ENCODE measurements at regions not wholly inside any gene's neighbourhood (a gene's known extent, or its start where the extent isn't known, plus 50 kb on each side); places are given as distances from the start of the nearest gene placed in this dataset.

- TF ChIP-seq SKIL (IDR thresholded peaks at IDR 0.05; ENCODE audit: low read depth, poor library complexity, severe bottlenecking) = no peak
Observed at GRCh38 chr6:77536701-77537100, 73.4 kb upstream of the HTR1B start (continued).

DNA sequence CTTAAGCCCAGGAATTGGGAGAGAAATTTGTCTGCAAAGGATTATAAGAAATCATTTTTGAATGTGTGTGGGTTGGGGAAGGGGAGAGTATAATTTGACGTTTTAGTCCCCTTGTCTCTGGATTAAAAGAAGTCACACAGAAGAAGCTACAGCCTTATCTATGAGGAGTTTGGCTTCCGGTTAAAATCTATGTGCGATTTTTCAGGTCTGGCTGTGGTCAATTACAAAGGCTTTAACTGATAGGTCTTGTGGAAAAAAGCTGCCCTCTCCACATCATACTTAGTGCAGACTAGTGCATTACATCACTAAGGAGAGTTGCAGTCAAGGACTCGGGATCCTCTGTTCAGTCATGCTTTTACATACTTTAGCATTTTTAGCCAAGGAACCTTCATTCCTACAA, 80.3 kb upstream of the HTR1B start:
- Histone ChIP-seq H4K20me1 (ENCODE audit: control insufficient read depth, insufficient read depth) (no peaks in the 10 kb centered on the region), H2AFZ (ENCODE audit: control insufficient read depth, low read depth, low read length) (no peak overlapping the region), H3K4me1 (ENCODE audit: control insufficient read depth, insufficient read depth, low read length) (no peaks in the 10 kb centered on the region), H3K36me3 (ENCODE audit: control insufficient read depth in 2 of 2, insufficient read depth in 2 of 2, low read length in 1 of 2) (no peaks in the 10 kb centered on the region), H3K27ac (ENCODE audit: control insufficient read depth, insufficient read depth) (no peak overlapping the region), H3K4me2 (ENCODE audit: control insufficient read depth, insufficient read depth) (no peak overlapping the region), H3K9me3 (replicated peaks; ENCODE audit: control insufficient read depth, insufficient read depth, low read length) (no peaks in the 10 kb centered on the region), H3K4me3 (no peak overlapping the region), H3K27me3 (replicated peaks in 1 of 2; ENCODE audit: control insufficient read depth in 2 of 2, insufficient read depth in 2 of 2, low read length in 1 of 2) (no peaks in the 10 kb centered on the region), H3K9ac (ENCODE audit: control insufficient read depth, insufficient read depth, low read length) (no peak overlapping the region), H3K79me2 (ENCODE audit: control insufficient read depth, insufficient read depth, low read length) (no peaks in the 10 kb centered on the region)
- intact Hi-C loops (cut with micrococcal nuclease; ENCODE audit: unreplicated experiment) = no loop called here
- FAIRE-seq = no peak
- WGBS (ENCODE audit: insufficient coverage, insufficient replicate concordance, low lambda C conversion rate, missing lambda C conversion rate) = 16% methylated on average over 4 of the region's 4 CpGs
- ChIA-PET POLR2A (interaction anchor here (0.6 to 13.9 kb wide), 4 partner anchors 10 to 53 kb away, joined by 3 to 270 read pairs (median 6); no protein-coding TSS in a partner anchor), RAD21 (ENCODE audit: unreplicated experiment) (interaction anchor here (1.3 to 16.2 kb wide), 8 partner anchors 9 to 382 kb away, joined by 3 to 315 read pairs (median 5); partner anchors contain the start of gene HTR1B), CTCF (interaction anchor here (1.3 to 1.8 kb wide), 4 partner anchors 11 to 77 kb away, joined by 3 to 8 read pairs (median 6); no protein-coding TSS in a partner anchor), SMC1A (ENCODE audit: uncharacterized antibody, unreplicated experiment) (interaction anchor here (0.8 to 20.8 kb wide), 10 partner anchors 9 to 78 kb away, joined by 3 to 524 read pairs (median 4); no protein-coding TSS in a partner anchor)
- in situ Hi-C loops (cut with MboI) = no loop called here
- BruUV-seq (replicated peaks) = no TSS peak
- DNase-seq (ENCODE audit: low read depth, low spot score) = no peak
- ATAC-seq = peak; percentile 35
- TF ChIP-seq STAT3 (IDR thresholded peaks at IDR 0.05; ENCODE audit: low read depth, low read length) (no peak), ZZZ3 (IDR thresholded peaks at IDR 0.05; ENCODE audit: control insufficient read depth, insufficient read length, low read depth) (no peak), SMAD1 (IDR thresholded peaks at IDR 0.05; ENCODE audit: low read depth, partially characterized antibody) (peak; percentile 32), IKZF2 (IDR thresholded peaks at IDR 0.05) (no peak), ATF7 (IDR thresholded peaks at IDR 0.05; ENCODE audit: low read depth) (peak; percentile 79), ZNF217 (IDR thresholded peaks at IDR 0.05) (no peak), MLLT1 (IDR thresholded peaks at IDR 0.05) (peak; percentile 99), TCF12 (IDR thresholded peaks at IDR 0.05; ENCODE audit: low read depth, low read length) (no peak), CUX1 (IDR thresholded peaks at IDR 0.05; ENCODE audit: insufficient replicate concordance, low read depth, low read length) (no peak), SMC3 (IDR thresholded peaks at IDR 0.05; ENCODE audit: borderline replicate concordance, low read length) (no peak), ESRRA (IDR thresholded peaks at IDR 0.05; ENCODE audit: low read length) (no peak), EP300 (IDR thresholded peaks at IDR 0.05; ENCODE audit: borderline replicate concordance in 1 of 2, control insufficient read depth in 1 of 2, low read depth in 2 of 2, low read length in 2 of 2) (no peak), EGR1 (IDR thresholded peaks at IDR 0.05; ENCODE audit: borderline replicate concordance in 1 of 2, low read depth in 2 of 2, low read length in 2 of 2) (no peak)

All from GM12878 (cell line).